Uterus (tissue), 2 donors: ENCODE measurements at regions not wholly inside any gene's neighbourhood (a gene's known extent, or its start where the extent isn't known, plus 50 kb on each side); places are given as distances from the start of the nearest gene placed in this dataset.

Source experiments
- CTCF ChIP-seq, 4 experiments: fragments of 200-600 bp in 2 of 4; fragments of 450-650 bp in 2 of 4; sonication (generic) in 2 of 4; IDR thresholded peaks; one replicate each; pipeline ENCODE4 v1.5.1; 2016 to 2019; ENCODE audit warnings: antibody characterized with exemption in 4 of 4, mild to moderate bottlenecking in 2 of 4, moderate library complexity in 1 of 4
- POLR2A ChIP-seq, 2 donors: fragments of 450-650 bp; IDR thresholded peaks; one replicate each; pipeline ENCODE4 v1.6.1; 2016; ENCODE audit warnings: antibody characterized with exemption in 2 of 2, mild to moderate bottlenecking in 1 of 2, moderate library complexity in 1 of 2

GRCh38 chr1:221223281-221223680 lies 344.0 kb downstream of the HLX start:
- TF ChIP-seq CTCF (IDR thresholded peaks at IDR 0.05) (no peak), POLR2A (IDR thresholded peaks at IDR 0.05) (no peak)
